Neural cell (in vitro differentiated cells): ENCODE measurements at regions not wholly inside any gene's neighbourhood (a gene's known extent, or its start where the extent isn't known, plus 50 kb on each side); places are given as distances from the start of the nearest gene placed in this dataset.

ENCODE experiments used
- CTCF ChIP-seq: fragments of 450-650 bp; IDR thresholded peaks from 2 replicates; pipeline ENCODE4 v1.5.1; 2014; ENCODE audit warnings: antibody characterized with exemption, mild to moderate bottlenecking, moderate library complexity; ENCODE audit not compliant: poor library complexity, severe bottlenecking
- POLR2AphosphoS5 ChIP-seq: IDR thresholded peaks from 2 replicates; pipeline ENCODE4 v1.6.1; 2012

- TF ChIP-seq CTCF (no peak), POLR2AphosphoS5 (no peak)
Measured at GRCh38 chr10:130756651-130757050, 554.9 kb downstream of the TCERG1L start.
